PFSK-1 (cell line): ENCODE measurements at regions not wholly inside any gene's neighbourhood (a gene's known extent, or its start where the extent isn't known, plus 50 kb on each side); places are given as distances from the start of the nearest gene placed in this dataset.

Source experiments
- FOXP2 ChIP-seq: optimal IDR thresholded peaks from 2 replicates; pipeline ENCODE3; 2011; ENCODE audit warnings: borderline replicate concordance, control low read depth, inconsistent platforms; ENCODE audit not compliant: insufficient read depth; ENCODE audit errors: extremely low read length, extremely low read depth
- POLR2AphosphoS5 ChIP-seq: IDR thresholded peaks from 2 replicates; pipeline ENCODE4 v1.6.1; 2012; ENCODE audit warnings: low read depth, mild to moderate bottlenecking, control low read depth, low read length, moderate library complexity
- SIN3A ChIP-seq: IDR thresholded peaks from 2 replicates; pipeline ENCODE4 v1.6.1; 2012; ENCODE audit warnings: mild to moderate bottlenecking, low read length, moderate library complexity, borderline replicate concordance; ENCODE audit not compliant: insufficient read depth
- TAF1 ChIP-seq: IDR thresholded peaks from 2 replicates; pipeline ENCODE4 v1.6.1; 2012; ENCODE audit warnings: low read length, control low read depth, borderline replicate concordance; ENCODE audit not compliant: insufficient read depth
- TF ChIP-seq, protein P1 (sequence below), 2 experiments: IDR thresholded peaks; 2 replicates each; pipeline versions ENCODE4 v1.6.1 to v1.8.0; 2011 to 2012; ENCODE audit warnings: low read depth in 2 of 2, low read length in 2 of 2, control low read depth in 1 of 2, inconsistent platforms in 1 of 2, mild to moderate bottlenecking in 1 of 2, moderate library complexity in 1 of 2; ENCODE audit not compliant: insufficient read depth in 1 of 2

DNA sequence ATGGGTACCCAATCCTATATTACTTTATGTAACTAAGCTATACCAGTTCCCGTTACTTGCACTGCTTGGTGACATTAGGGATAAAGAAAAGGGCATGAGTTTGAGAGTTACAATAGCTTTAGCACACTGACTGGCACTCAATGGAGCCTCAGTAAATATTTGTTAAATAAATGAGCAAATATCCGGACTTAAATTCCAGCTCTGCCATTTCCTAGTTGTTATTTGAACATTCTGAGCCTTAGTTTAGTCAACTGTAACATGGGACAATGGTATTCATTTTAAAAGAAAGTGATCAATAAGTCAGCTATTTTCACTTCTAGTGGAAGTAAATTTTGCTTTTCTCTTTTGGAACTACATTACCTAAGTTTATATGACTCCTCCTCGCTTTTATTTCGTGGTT is 198.7 kb downstream of the ZC3H11B start:
- TF ChIP-seq, protein P1, sequence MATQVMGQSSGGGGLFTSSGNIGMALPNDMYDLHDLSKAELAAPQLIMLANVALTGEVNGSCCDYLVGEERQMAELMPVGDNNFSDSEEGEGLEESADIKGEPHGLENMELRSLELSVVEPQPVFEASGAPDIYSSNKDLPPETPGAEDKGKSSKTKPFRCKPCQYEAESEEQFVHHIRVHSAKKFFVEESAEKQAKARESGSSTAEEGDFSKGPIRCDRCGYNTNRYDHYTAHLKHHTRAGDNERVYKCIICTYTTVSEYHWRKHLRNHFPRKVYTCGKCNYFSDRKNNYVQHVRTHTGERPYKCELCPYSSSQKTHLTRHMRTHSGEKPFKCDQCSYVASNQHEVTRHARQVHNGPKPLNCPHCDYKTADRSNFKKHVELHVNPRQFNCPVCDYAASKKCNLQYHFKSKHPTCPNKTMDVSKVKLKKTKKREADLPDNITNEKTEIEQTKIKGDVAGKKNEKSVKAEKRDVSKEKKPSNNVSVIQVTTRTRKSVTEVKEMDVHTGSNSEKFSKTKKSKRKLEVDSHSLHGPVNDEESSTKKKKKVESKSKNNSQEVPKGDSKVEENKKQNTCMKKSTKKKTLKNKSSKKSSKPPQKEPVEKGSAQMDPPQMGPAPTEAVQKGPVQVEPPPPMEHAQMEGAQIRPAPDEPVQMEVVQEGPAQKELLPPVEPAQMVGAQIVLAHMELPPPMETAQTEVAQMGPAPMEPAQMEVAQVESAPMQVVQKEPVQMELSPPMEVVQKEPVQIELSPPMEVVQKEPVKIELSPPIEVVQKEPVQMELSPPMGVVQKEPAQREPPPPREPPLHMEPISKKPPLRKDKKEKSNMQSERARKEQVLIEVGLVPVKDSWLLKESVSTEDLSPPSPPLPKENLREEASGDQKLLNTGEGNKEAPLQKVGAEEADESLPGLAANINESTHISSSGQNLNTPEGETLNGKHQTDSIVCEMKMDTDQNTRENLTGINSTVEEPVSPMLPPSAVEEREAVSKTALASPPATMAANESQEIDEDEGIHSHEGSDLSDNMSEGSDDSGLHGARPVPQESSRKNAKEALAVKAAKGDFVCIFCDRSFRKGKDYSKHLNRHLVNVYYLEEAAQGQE (IDR thresholded peaks at IDR 0.05; ENCODE audit: insufficient read depth in 1 of 2, low read depth in 2 of 2, low read length in 2 of 2), result no peak
- no peak for TF ChIP-seq FOXP2
- TF ChIP-seq SIN3A, result no peak
- no peak for TF ChIP-seq POLR2AphosphoS5
- no peak for TF ChIP-seq TAF1

DNA sequence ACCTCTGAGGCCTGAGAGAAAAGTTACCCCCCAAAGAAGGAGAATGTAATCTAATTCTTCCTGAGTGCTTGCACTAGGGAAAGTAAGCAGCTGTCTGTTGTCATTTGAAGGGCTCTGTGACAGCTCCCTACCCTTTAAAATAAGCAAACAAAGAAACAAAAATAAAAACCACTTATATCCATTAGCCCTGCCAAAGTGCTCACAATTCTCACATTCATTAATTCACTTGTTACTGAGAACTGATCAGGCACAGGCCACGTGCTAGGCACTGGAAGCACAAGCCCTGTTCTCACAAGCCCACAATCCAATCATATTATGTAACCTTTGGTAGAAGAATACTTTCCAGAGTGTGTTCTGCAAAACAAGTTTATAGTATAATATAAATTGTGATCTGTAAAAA is 199.4 kb downstream of the ZC3H11B start:
- TF ChIP-seq, protein P1 (IDR thresholded peaks at IDR 0.05; ENCODE audit: insufficient read depth in 1 of 2, low read depth in 2 of 2, low read length in 2 of 2), result no peak
- TF ChIP-seq SIN3A (no peak), TAF1 (no peak), POLR2AphosphoS5 (no peak), FOXP2 (no peak)

DNA sequence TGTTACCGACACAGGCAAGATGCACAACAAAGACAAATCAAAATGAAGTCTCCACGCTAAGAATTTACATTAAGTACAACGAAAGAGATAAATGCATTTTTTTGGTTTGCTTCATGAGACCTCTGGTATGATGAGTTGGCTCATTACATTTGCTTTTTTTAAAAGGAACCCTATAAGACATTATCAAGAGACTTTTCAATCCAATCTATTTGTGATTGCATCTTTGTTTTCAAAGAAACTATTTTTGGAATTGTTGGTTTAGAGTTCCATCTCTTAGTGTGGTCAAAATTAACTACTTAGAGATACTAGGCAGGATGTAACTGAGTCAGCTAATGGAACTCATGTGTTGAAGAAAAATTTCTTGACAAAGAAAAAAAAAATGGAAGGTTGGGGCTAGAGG is 200.1 kb downstream of the ZC3H11B start:
- TF ChIP-seq, protein P1 (IDR thresholded peaks at IDR 0.05; ENCODE audit: insufficient read depth in 1 of 2, low read depth in 2 of 2, low read length in 2 of 2), result no peak
- no peak for TF ChIP-seq POLR2AphosphoS5
- TF ChIP-seq FOXP2, result no peak
- TF ChIP-seq TAF1, result no peak
- no peak for TF ChIP-seq SIN3A

DNA sequence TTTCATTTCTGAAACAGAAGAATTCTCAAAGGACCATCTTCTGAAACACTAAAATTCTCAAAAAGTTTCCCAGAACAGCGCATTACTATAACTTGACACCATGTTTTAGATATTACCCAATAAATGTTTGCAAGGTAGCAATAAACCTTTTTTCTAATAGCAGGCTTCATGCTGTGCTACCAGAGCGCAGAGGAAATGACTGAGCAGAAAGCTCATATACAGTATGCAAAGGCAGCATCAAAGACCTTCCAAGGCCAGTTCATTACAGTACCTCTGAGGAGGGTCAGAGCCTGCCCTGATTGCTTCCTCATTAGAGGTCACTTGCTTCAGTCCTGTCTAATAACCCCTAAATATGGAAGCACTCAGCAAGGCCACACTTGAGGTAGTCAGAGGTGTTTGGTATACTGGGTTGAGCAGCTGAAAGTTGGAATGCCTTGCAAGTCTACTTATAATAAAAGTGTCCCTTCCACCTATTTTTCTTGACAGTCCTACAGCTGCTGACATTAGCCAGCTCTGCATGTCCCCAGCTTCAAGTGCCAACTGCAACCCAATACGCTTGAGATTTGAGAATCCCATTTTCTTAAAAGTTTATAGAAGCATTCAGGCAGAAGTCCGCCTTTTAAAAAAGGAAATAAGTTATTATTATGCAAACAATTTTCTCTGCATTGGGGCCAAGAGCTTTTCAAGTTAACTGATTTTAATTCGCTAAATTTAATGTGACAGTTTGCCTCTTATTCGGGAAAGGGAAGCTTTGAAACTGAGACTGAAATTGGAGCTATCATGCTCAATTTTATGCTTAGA is 207.2 kb downstream of the ZC3H11B start:
- TF ChIP-seq FOXP2, result no peak
- no peak for TF ChIP-seq TAF1
- no peak for TF ChIP-seq POLR2AphosphoS5
- TF ChIP-seq SIN3A, result no peak
- TF ChIP-seq, protein P1 (IDR thresholded peaks at IDR 0.05; ENCODE audit: insufficient read depth in 1 of 2, low read depth in 2 of 2, low read length in 2 of 2), result no peak
